H1 (cell line): ENCODE measurements at regions not wholly inside any gene's neighbourhood (a gene's known extent, or its start where the extent isn't known, plus 50 kb on each side); places are given as distances from the start of the nearest gene placed in this dataset.

Experiments
- BCL11A ChIP-seq, 2 experiments: IDR thresholded peaks; one replicate each; pipeline ENCODE4 v1.6.1; 2011; ENCODE audit warnings: low read depth in 2 of 2, low read length in 2 of 2, mild to moderate bottlenecking in 2 of 2
- CHD1 ChIP-seq: IDR thresholded peaks from 2 replicates; pipeline ENCODE4 v1.6.1; 2012; ENCODE audit warnings: low read depth, low read length, improper control_type of control experiment
- EZH2 ChIP-seq: fragments of 200-600 bp; sonication (generic); IDR thresholded peaks from 2 replicates; pipeline ENCODE4 v1.7.1; 2012; ENCODE audit warnings: low read depth, mild to moderate bottlenecking, moderate library complexity, low read length, inconsistent platforms; ENCODE audit not compliant: severe bottlenecking
- PHF8 ChIP-seq: fragments of 200-600 bp; sonication (generic); conservative IDR thresholded peaks from 2 replicates; pipeline ENCODE4 v1.7.1; 2012; ENCODE audit warnings: low read depth, mild to moderate bottlenecking, inconsistent platforms, low read length, moderate library complexity
- POLR2A ChIP-seq, 2 experiments: IDR thresholded peaks; 1 replicate in 1 of 2; 2 replicates in 1 of 2; pipeline ENCODE4 v1.6.1; 2011; ENCODE audit warnings: low read depth in 2 of 2, low read length in 2 of 2, mild to moderate bottlenecking in 2 of 2; ENCODE audit errors: control extremely low read depth in 1 of 2
- TAF1 ChIP-seq: IDR thresholded peaks from 2 replicates; pipeline ENCODE4 v1.6.1; 2011; ENCODE audit warnings: mild to moderate bottlenecking, low read depth, low read length
- TEAD4 ChIP-seq: IDR thresholded peaks from 2 replicates; pipeline ENCODE4 v1.6.1; 2012; ENCODE audit warnings: low read depth, low read length, inconsistent platforms, mixed read lengths
- ZNF274 ChIP-seq: IDR thresholded peaks from 2 replicates; pipeline ENCODE4 v1.7.0; 2012; ENCODE audit warnings: low read length, borderline replicate concordance; ENCODE audit errors: extremely low read depth
- TF ChIP-seq, protein P1 (sequence below): fragments of 300-600 bp; sonication (generic); IDR thresholded peaks from 2 replicates; pipeline ENCODE4 v1.7.1; 2012; ENCODE audit warnings: low read length, moderate library complexity, mild to moderate bottlenecking, inconsistent platforms; ENCODE audit not compliant: insufficient replicate concordance
- TF ChIP-seq, protein P2 (sequence below), 3 experiments: IDR thresholded peaks; 1 replicate in 2 of 3; 2 replicates in 1 of 3; pipeline versions ENCODE4 v1.5.1 to v1.6.1; 2011; ENCODE audit warnings: low read length in 3 of 3, mild to moderate bottlenecking in 3 of 3, inconsistent platforms in 2 of 3, low read depth in 1 of 3, moderate library complexity in 1 of 3; ENCODE audit not compliant: insufficient read depth in 1 of 3; ENCODE audit errors: control extremely low read depth in 1 of 3
- TF ChIP-seq, protein P3 (sequence below): IDR thresholded peaks from 2 replicates; pipeline ENCODE4 v1.6.1; 2012; ENCODE audit warnings: inconsistent platforms
- TF ChIP-seq, protein P4 (sequence below): IDR thresholded peaks from 2 replicates; pipeline ENCODE4 v1.6.1; 2011; ENCODE audit warnings: low read length, improper control_type of control experiment

DNA sequence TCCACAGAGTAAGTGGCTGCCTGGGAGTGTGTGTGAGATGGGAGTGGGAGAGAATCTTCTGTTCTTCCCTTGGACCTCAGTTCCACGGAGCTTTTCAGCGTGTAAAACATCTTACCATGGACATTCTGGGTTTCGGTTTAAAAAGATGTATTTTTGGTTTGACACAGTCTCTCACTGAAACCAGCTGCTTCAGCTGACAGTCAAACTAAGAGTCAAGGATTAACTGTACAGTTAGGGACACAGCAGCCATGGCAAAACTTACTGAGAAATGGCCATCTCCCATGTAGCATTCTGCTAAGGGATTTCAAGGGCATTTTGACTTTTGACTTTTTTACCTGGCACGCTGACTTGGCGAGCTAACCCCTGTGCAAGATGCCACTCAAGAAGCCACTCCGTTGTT, 93.8 kb upstream of the IL12B start:
- TF ChIP-seq CHD1 (no peak), PHF8 (no peak), ZNF274 (no peak), BCL11A (IDR thresholded peaks at IDR 0.05; ENCODE audit: low read depth in 2 of 2, low read length in 2 of 2) (no peak), EZH2 (no peak), TEAD4 (no peak), POLR2A (IDR thresholded peaks at IDR 0.05; ENCODE audit: control extremely low read depth in 1 of 2, low read depth in 2 of 2, low read length in 2 of 2) (no peak), TAF1 (no peak)
- TF ChIP-seq, protein P1, sequence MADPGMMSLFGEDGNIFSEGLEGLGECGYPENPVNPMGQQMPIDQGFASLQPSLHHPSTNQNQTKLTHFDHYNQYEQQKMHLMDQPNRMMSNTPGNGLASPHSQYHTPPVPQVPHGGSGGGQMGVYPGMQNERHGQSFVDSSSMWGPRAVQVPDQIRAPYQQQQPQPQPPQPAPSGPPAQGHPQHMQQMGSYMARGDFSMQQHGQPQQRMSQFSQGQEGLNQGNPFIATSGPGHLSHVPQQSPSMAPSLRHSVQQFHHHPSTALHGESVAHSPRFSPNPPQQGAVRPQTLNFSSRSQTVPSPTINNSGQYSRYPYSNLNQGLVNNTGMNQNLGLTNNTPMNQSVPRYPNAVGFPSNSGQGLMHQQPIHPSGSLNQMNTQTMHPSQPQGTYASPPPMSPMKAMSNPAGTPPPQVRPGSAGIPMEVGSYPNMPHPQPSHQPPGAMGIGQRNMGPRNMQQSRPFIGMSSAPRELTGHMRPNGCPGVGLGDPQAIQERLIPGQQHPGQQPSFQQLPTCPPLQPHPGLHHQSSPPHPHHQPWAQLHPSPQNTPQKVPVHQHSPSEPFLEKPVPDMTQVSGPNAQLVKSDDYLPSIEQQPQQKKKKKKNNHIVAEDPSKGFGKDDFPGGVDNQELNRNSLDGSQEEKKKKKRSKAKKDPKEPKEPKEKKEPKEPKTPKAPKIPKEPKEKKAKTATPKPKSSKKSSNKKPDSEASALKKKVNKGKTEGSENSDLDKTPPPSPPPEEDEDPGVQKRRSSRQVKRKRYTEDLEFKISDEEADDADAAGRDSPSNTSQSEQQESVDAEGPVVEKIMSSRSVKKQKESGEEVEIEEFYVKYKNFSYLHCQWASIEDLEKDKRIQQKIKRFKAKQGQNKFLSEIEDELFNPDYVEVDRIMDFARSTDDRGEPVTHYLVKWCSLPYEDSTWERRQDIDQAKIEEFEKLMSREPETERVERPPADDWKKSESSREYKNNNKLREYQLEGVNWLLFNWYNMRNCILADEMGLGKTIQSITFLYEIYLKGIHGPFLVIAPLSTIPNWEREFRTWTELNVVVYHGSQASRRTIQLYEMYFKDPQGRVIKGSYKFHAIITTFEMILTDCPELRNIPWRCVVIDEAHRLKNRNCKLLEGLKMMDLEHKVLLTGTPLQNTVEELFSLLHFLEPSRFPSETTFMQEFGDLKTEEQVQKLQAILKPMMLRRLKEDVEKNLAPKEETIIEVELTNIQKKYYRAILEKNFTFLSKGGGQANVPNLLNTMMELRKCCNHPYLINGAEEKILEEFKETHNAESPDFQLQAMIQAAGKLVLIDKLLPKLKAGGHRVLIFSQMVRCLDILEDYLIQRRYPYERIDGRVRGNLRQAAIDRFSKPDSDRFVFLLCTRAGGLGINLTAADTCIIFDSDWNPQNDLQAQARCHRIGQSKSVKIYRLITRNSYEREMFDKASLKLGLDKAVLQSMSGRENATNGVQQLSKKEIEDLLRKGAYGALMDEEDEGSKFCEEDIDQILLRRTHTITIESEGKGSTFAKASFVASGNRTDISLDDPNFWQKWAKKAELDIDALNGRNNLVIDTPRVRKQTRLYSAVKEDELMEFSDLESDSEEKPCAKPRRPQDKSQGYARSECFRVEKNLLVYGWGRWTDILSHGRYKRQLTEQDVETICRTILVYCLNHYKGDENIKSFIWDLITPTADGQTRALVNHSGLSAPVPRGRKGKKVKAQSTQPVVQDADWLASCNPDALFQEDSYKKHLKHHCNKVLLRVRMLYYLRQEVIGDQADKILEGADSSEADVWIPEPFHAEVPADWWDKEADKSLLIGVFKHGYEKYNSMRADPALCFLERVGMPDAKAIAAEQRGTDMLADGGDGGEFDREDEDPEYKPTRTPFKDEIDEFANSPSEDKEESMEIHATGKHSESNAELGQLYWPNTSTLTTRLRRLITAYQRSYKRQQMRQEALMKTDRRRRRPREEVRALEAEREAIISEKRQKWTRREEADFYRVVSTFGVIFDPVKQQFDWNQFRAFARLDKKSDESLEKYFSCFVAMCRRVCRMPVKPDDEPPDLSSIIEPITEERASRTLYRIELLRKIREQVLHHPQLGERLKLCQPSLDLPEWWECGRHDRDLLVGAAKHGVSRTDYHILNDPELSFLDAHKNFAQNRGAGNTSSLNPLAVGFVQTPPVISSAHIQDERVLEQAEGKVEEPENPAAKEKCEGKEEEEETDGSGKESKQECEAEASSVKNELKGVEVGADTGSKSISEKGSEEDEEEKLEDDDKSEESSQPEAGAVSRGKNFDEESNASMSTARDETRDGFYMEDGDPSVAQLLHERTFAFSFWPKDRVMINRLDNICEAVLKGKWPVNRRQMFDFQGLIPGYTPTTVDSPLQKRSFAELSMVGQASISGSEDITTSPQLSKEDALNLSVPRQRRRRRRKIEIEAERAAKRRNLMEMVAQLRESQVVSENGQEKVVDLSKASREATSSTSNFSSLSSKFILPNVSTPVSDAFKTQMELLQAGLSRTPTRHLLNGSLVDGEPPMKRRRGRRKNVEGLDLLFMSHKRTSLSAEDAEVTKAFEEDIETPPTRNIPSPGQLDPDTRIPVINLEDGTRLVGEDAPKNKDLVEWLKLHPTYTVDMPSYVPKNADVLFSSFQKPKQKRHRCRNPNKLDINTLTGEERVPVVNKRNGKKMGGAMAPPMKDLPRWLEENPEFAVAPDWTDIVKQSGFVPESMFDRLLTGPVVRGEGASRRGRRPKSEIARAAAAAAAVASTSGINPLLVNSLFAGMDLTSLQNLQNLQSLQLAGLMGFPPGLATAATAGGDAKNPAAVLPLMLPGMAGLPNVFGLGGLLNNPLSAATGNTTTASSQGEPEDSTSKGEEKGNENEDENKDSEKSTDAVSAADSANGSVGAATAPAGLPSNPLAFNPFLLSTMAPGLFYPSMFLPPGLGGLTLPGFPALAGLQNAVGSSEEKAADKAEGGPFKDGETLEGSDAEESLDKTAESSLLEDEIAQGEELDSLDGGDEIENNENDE: no peak
- TF ChIP-seq, protein P2, sequence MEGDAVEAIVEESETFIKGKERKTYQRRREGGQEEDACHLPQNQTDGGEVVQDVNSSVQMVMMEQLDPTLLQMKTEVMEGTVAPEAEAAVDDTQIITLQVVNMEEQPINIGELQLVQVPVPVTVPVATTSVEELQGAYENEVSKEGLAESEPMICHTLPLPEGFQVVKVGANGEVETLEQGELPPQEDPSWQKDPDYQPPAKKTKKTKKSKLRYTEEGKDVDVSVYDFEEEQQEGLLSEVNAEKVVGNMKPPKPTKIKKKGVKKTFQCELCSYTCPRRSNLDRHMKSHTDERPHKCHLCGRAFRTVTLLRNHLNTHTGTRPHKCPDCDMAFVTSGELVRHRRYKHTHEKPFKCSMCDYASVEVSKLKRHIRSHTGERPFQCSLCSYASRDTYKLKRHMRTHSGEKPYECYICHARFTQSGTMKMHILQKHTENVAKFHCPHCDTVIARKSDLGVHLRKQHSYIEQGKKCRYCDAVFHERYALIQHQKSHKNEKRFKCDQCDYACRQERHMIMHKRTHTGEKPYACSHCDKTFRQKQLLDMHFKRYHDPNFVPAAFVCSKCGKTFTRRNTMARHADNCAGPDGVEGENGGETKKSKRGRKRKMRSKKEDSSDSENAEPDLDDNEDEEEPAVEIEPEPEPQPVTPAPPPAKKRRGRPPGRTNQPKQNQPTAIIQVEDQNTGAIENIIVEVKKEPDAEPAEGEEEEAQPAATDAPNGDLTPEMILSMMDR (IDR thresholded peaks at IDR 0.05; ENCODE audit: control extremely low read depth in 1 of 3, insufficient read depth in 1 of 3, low read depth in 1 of 3, low read length in 3 of 3): no peak
- TF ChIP-seq, protein P3, sequence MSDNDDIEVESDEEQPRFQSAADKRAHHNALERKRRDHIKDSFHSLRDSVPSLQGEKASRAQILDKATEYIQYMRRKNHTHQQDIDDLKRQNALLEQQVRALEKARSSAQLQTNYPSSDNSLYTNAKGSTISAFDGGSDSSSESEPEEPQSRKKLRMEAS: no peak
- TF ChIP-seq, protein P4, sequence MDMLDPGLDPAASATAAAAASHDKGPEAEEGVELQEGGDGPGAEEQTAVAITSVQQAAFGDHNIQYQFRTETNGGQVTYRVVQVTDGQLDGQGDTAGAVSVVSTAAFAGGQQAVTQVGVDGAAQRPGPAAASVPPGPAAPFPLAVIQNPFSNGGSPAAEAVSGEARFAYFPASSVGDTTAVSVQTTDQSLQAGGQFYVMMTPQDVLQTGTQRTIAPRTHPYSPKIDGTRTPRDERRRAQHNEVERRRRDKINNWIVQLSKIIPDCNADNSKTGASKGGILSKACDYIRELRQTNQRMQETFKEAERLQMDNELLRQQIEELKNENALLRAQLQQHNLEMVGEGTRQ: no peak
